ENCODE measurements at regions not wholly inside any gene's neighbourhood (a gene's known extent, or its start where the extent isn't known, plus 50 kb on each side); places are given as distances from the start of the nearest gene placed in this dataset.
"Not testable (repeated sequence)": the region's sequence is repeated elsewhere in the genome, so short reads cannot be mapped to it uniquely, and the experiment has no call there.

DNA sequence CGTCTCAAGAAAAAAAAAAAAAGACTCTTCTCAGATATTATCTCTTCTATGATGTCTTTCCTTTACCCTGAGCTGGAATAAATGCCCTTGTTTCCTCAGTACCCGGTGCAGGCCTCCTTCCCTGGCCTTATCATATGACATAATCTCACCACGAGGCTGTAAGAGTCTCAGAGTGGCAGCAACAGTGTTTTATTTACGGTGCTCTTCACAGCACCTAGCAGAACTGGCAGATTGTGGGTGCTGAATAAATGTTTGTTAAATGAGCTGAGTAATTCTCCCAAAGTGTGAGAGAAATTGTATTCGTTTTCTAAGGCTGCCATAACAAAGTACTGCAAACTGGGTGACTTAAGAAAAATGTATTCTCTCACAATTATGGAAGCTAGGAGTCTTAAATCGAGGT is 82.8 kb upstream of the CD28 start:
- no peak overlapping the region for H3K4me3 ChIP-seq (ENCODE audit: control extremely low read depth in 1 of 5, extremely low read depth in 1 of 5, insufficient read depth in 1 of 5, low read depth in 2 of 5, low read length in 4 of 5)
- Mint-ChIP-seq H3K4me1 (no peaks in the 10 kb centered on the region), H3K9me3 (ENCODE audit: insufficient read depth) (no peaks in the 10 kb centered on the region), H3K4me3 (no peak overlapping the region), H3K27me3 (peaks cover 26% of the 10 kb centered on the region), H3K27ac (no peak overlapping the region)
- no peak overlapping the region for H3K9ac ChIP-seq (ENCODE audit: low read length)
- H3K27ac ChIP-seq (ENCODE audit: low read length in 2 of 2), result no peak overlapping the region
- peaks cover 0 to 9% (median 0%) of the 10 kb centered on the region in 3 donors for H3K9me3 ChIP-seq (ENCODE audit: control extremely low read depth in 1 of 3, control insufficient read depth in 2 of 3, insufficient read depth in 1 of 3, low read length in 2 of 3)
- H3K4me1 ChIP-seq (ENCODE audit: control insufficient read depth in 2 of 2, insufficient read depth in 2 of 2, low read length in 2 of 2), result no peaks in the 10 kb centered on the region
- H3K27me3 ChIP-seq (replicated peaks in 1 of 4; ENCODE audit: control extremely low read depth in 1 of 4, control insufficient read depth in 3 of 4, insufficient read depth in 4 of 4, low read length in 3 of 4), result peaks cover 0 to 16% (median 2%) of the 10 kb centered on the region in 4 experiments
- no peaks in the 10 kb centered on the region for H3K79me2 ChIP-seq (ENCODE audit: control insufficient read depth, insufficient read depth, low read length)
- no peak for TF ChIP-seq EZH2 (IDR thresholded peaks at IDR 0.05; ENCODE audit: borderline replicate concordance, insufficient read depth, low read depth, low read length, poor library complexity, severe bottlenecking)
- TF ChIP-seq, protein P1, sequence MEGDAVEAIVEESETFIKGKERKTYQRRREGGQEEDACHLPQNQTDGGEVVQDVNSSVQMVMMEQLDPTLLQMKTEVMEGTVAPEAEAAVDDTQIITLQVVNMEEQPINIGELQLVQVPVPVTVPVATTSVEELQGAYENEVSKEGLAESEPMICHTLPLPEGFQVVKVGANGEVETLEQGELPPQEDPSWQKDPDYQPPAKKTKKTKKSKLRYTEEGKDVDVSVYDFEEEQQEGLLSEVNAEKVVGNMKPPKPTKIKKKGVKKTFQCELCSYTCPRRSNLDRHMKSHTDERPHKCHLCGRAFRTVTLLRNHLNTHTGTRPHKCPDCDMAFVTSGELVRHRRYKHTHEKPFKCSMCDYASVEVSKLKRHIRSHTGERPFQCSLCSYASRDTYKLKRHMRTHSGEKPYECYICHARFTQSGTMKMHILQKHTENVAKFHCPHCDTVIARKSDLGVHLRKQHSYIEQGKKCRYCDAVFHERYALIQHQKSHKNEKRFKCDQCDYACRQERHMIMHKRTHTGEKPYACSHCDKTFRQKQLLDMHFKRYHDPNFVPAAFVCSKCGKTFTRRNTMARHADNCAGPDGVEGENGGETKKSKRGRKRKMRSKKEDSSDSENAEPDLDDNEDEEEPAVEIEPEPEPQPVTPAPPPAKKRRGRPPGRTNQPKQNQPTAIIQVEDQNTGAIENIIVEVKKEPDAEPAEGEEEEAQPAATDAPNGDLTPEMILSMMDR (IDR thresholded peaks at IDR 0.05), result no peak
- no peaks in the 10 kb centered on the region for H3K36me3 ChIP-seq (replicated peaks in 1 of 2; ENCODE audit: control extremely low read depth in 1 of 2, control insufficient read depth in 1 of 2, extremely low read depth in 1 of 2, insufficient read depth in 2 of 2, low read length in 1 of 2)
- no peak for ATAC-seq (ENCODE audit: low read depth)
- H2AFZ ChIP-seq (ENCODE audit: insufficient read depth, low read depth, low read length, poor library complexity, severe bottlenecking), result no peak overlapping the region
- no peak for DNase-seq
- ChIA-PET CTCF (no interaction called here), POLR2A (no interaction called here)
- H4K20me1 ChIP-seq (ENCODE audit: control insufficient read depth, insufficient read depth, low read length, poor library complexity, severe bottlenecking), result no peaks in the 10 kb centered on the region
- no peak overlapping the region for H3K4me2 ChIP-seq (replicated peaks; ENCODE audit: low read depth, low read length, poor library complexity, severe bottlenecking)
- intact Hi-C loops (cut with micrococcal nuclease), result no loop called here
- WGBS (ENCODE audit: insufficient coverage), result 41% methylated on average over 3 of the region's 6 CpGs

DNA sequence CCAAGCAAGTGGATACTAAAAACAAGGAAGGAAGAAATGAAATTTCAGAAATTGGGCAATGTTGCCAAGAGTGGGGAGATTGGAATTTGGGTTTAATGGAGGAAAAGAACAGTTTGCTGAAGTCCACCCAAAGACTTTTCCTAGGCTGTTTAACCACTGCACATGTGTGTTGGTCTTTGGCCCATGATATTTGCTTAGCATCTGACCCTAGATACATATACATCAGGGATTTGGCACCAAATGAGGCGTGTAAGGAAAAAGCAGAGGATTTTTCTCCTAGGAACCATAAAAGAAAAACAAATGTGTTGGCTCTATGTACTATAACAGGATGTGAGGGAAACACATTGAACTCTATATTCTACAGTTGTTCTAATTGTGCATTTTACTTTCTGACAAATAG is 80.7 kb upstream of the CD28 start:
- Histone ChIP-seq H3K27ac (ENCODE audit: low read length in 2 of 2) (no peak overlapping the region), H2AFZ (ENCODE audit: insufficient read depth, low read depth, low read length, poor library complexity, severe bottlenecking) (no peak overlapping the region), H4K20me1 (ENCODE audit: control insufficient read depth, insufficient read depth, low read length, poor library complexity, severe bottlenecking) (no peaks in the 10 kb centered on the region), H3K27me3 (replicated peaks in 1 of 4; ENCODE audit: control extremely low read depth in 1 of 4, control insufficient read depth in 3 of 4, insufficient read depth in 4 of 4, low read length in 3 of 4) (peaks cover 0 to 16% (median 2%) of the 10 kb centered on the region in 4 experiments), H3K9ac (ENCODE audit: low read length) (no peak overlapping the region), H3K79me2 (ENCODE audit: control insufficient read depth, insufficient read depth, low read length) (no peaks in the 10 kb centered on the region), H3K36me3 (replicated peaks in 1 of 2; ENCODE audit: control extremely low read depth in 1 of 2, control insufficient read depth in 1 of 2, extremely low read depth in 1 of 2, insufficient read depth in 2 of 2, low read length in 1 of 2) (no peaks in the 10 kb centered on the region), H3K4me2 (replicated peaks; ENCODE audit: low read depth, low read length, poor library complexity, severe bottlenecking) (no peak overlapping the region), H3K9me3 (ENCODE audit: control extremely low read depth in 1 of 3, control insufficient read depth in 2 of 3, insufficient read depth in 1 of 3, low read length in 2 of 3) (peaks cover 0 to 5% (median 0%) of the 10 kb centered on the region in 3 donors), H3K4me1 (ENCODE audit: control insufficient read depth in 2 of 2, insufficient read depth in 2 of 2, low read length in 2 of 2) (no peaks in the 10 kb centered on the region), H3K4me3 (ENCODE audit: control extremely low read depth in 1 of 5, extremely low read depth in 1 of 5, insufficient read depth in 1 of 5, low read depth in 2 of 5, low read length in 4 of 5) (no peak overlapping the region)
- Mint-ChIP-seq H3K27me3 (peaks cover 31% of the 10 kb centered on the region), H3K4me1 (no peaks in the 10 kb centered on the region), H3K27ac (no peak overlapping the region), H3K4me3 (no peak overlapping the region), H3K9me3 (ENCODE audit: insufficient read depth) (no peaks in the 10 kb centered on the region)
- intact Hi-C loops (cut with micrococcal nuclease), result no loop called here
- no CpG with 5 or more reads among the region's 1 CpG for WGBS (ENCODE audit: insufficient coverage)
- ChIA-PET POLR2A (no interaction called here), CTCF (interaction anchor here (0.7 kb wide), 1 partner anchor 212 kb away, joined by 3 read pairs; no protein-coding TSS in a partner anchor)
- DNase-seq (no peak), ATAC-seq (ENCODE audit: low read depth) (no peak)
- TF ChIP-seq EZH2 (IDR thresholded peaks at IDR 0.05; ENCODE audit: borderline replicate concordance, insufficient read depth, low read depth, low read length, poor library complexity, severe bottlenecking), result no peak
- TF ChIP-seq, protein P1 (IDR thresholded peaks at IDR 0.05), result no peak

DNA sequence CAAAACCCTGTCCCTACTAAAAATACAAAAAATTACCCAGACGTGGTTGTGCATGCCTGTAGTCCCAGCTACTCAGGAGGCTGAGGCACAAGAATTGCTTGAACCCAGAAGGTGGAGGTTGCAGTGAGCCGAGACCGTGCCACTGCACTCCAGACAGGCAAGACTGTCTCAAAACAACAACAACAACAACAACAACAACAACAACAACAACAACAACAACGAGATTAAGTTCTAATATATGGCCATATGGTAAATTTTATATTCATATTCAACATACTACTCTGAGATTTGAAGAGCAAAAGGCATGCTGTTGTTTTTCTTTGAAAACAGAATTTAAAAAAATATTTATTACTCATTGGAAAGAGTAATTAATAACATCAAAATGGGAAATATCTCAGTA is 80.2 kb upstream of the CD28 start:
- peaks cover 35% of the 10 kb centered on the region for H3K27me3 Mint-ChIP-seq
- POLR2A ChIA-PET; ATAC-seq (ENCODE audit: low read depth); CTCF ChIA-PET; H3K4me2 ChIP-seq (replicated peaks; ENCODE audit: low read depth, low read length, poor library complexity, severe bottlenecking); H3K27ac Mint-ChIP-seq; H3K9ac ChIP-seq (ENCODE audit: low read length); H3K4me1 ChIP-seq (ENCODE audit: control insufficient read depth in 2 of 2, insufficient read depth in 2 of 2, low read length in 2 of 2); H3K9me3 Mint-ChIP-seq (ENCODE audit: insufficient read depth); H3K36me3 ChIP-seq (replicated peaks in 1 of 2; ENCODE audit: control extremely low read depth in 1 of 2, control insufficient read depth in 1 of 2, extremely low read depth in 1 of 2, insufficient read depth in 2 of 2, low read length in 1 of 2); DNase-seq; H3K9me3 ChIP-seq (ENCODE audit: control extremely low read depth in 1 of 3, control insufficient read depth in 2 of 3, insufficient read depth in 1 of 3, low read length in 2 of 3); H3K27ac ChIP-seq (ENCODE audit: low read length in 2 of 2); H3K4me3 ChIP-seq (ENCODE audit: control extremely low read depth in 1 of 5, extremely low read depth in 1 of 5, insufficient read depth in 1 of 5, low read depth in 2 of 5, low read length in 4 of 5); H3K4me1 Mint-ChIP-seq; intact Hi-C loops (cut with micrococcal nuclease); H4K20me1 ChIP-seq (ENCODE audit: control insufficient read depth, insufficient read depth, low read length, poor library complexity, severe bottlenecking); H3K79me2 ChIP-seq (ENCODE audit: control insufficient read depth, insufficient read depth, low read length); H3K4me3 Mint-ChIP-seq; H2AFZ ChIP-seq (ENCODE audit: insufficient read depth, low read depth, low read length, poor library complexity, severe bottlenecking): not testable (repeated sequence)
- 75% methylated on average over 1 of the region's 4 CpGs for WGBS (ENCODE audit: insufficient coverage)
- peaks cover 0 to 16% (median 2%) of the 10 kb centered on the region in 4 experiments for H3K27me3 ChIP-seq (replicated peaks in 1 of 4; ENCODE audit: control extremely low read depth in 1 of 4, control insufficient read depth in 3 of 4, insufficient read depth in 4 of 4, low read length in 3 of 4)
